ENCODE measurements at regions not wholly inside any gene's neighbourhood (a gene's known extent, or its start where the extent isn't known, plus 50 kb on each side); places are given as distances from the start of the nearest gene placed in this dataset.

GRCh38 chr4:124593494-124593893, 119.0 kb downstream of the ANKRD50 start:
- DNase-seq: no peak

GRCh38 chr4:124594945-124595344, 117.6 kb downstream of the ANKRD50 start:
- no peak for DNase-seq

GRCh38 chr4:124596816-124597215, 115.7 kb downstream of the ANKRD50 start:
- no peak for DNase-seq

GRCh38 chr4:124610211-124610610, 102.3 kb downstream of the ANKRD50 start:
- no peak for DNase-seq

Data from CD4-positive, alpha-beta T cell treated with Interleukin-12 subunit alpha and Interleukin-12 subunit beta, for 1 hour (primary cell).